NCI-H128 (cell line): ENCODE measurements at regions not wholly inside any gene's neighbourhood (a gene's known extent, or its start where the extent isn't known, plus 50 kb on each side); places are given as distances from the start of the nearest gene placed in this dataset.

Source experiments
- DNase-seq: peaks from one replicate; lab custom pipeline; 2025; ENCODE audit not compliant: unreplicated experiment; lab: John Stamatoyannopoulos, UW

- no peak for DNase-seq
Measured at GRCh38 chr14:84592770-84593169, 937.2 kb upstream of the FLRT2 start.

GRCh38 chr14:84610086-84610485, 919.9 kb upstream of the FLRT2 start:
- no peak for DNase-seq

- DNase-seq: no peak
Measured at GRCh38 chr14:84622357-84622756, 907.6 kb upstream of the FLRT2 start.

- no peak for DNase-seq
Measured at GRCh38 chr14:84643446-84643845, 886.5 kb upstream of the FLRT2 start.

GRCh38 chr14:84646786-84647500, 883.0 kb upstream of the FLRT2 start:
- no peak for DNase-seq

GRCh38 chr14:84655014-84655413, 874.9 kb upstream of the FLRT2 start:
- DNase-seq: no peak

GRCh38 chr14:84657911-84658310, 872.0 kb upstream of the FLRT2 start:
- no peak for DNase-seq

GRCh38 chr14:84670796-84671195, 859.1 kb upstream of the FLRT2 start:
- no peak for DNase-seq

- no peak for DNase-seq
Measured at GRCh38 chr14:84671776-84672175, 858.2 kb upstream of the FLRT2 start.

- no peak for DNase-seq
Measured at GRCh38 chr14:84674636-84675035, 855.3 kb upstream of the FLRT2 start.

- no peak for DNase-seq
Measured at GRCh38 chr14:84686550-84686949, 843.4 kb upstream of the FLRT2 start.

- DNase-seq: no peak
Measured at GRCh38 chr14:84688297-84689025, 841.5 kb upstream of the FLRT2 start.

GRCh38 chr14:84694161-84694560, 835.8 kb upstream of the FLRT2 start:
- DNase-seq: no peak

- no peak for DNase-seq
Measured at GRCh38 chr14:84704601-84705000, 825.3 kb upstream of the FLRT2 start.

GRCh38 chr14:84707830-84708229, 822.1 kb upstream of the FLRT2 start:
- DNase-seq: no peak

- no peak for DNase-seq
Measured at GRCh38 chr14:84708865-84709264, 821.1 kb upstream of the FLRT2 start.

GRCh38 chr14:84726471-84726870, 803.5 kb upstream of the FLRT2 start:
- DNase-seq: no peak

GRCh38 chr14:84749191-84749955, 780.6 kb upstream of the FLRT2 start:
- no peak for DNase-seq

- DNase-seq: no peak
Measured at GRCh38 chr14:84750284-84750683, 779.7 kb upstream of the FLRT2 start.

- no peak for DNase-seq
Measured at GRCh38 chr14:84750763-84751554, 779.0 kb upstream of the FLRT2 start.

- no peak for DNase-seq
Measured at GRCh38 chr14:84751745-84752144, 778.2 kb upstream of the FLRT2 start.
